Caco-2 (cell line): ENCODE measurements at regions not wholly inside any gene's neighbourhood (a gene's known extent, or its start where the extent isn't known, plus 50 kb on each side); places are given as distances from the start of the nearest gene placed in this dataset.

ENCODE experiments used
- BruUV-seq: library from RNA; stranded (reverse); fragments of 400-500 nt; replicated peaks from 2 replicates; lab custom pipeline; 2021; lab: Mats Ljungman, UMichigan
- CTCF ChIA-PET: fragments of 300-600 bp; sonication (Branson Sonifier 250); formaldehyde crosslinking; loops from one replicate; lab custom pipeline; 2022; ENCODE audit warnings: antibody characterized with exemption; lab: Charles Lee
- POLR2A ChIA-PET: fragments of 300-600 bp; sonication (Branson Sonifier 250); formaldehyde crosslinking; loops from one replicate; lab custom pipeline; 2022; ENCODE audit warnings: antibody characterized with exemption; lab: Charles Lee
- DNase-seq, 2 experiments: peaks; one replicate each; pipeline versions ENCODE4 v3.0.0 to v3.0.0-alpha.2; 2020 to 2022
- H3K27me3 ChIP-seq: replicated peaks from 2 replicates; pipeline ENCODE4 v1.6.0; 2011; ENCODE audit warnings: low read length; ENCODE audit not compliant: control insufficient read depth, insufficient read depth
- H3K36me3 ChIP-seq: 2 replicates; pipeline ENCODE4 v1.5.1; 2011; ENCODE audit warnings: low read length; ENCODE audit not compliant: control insufficient read depth, insufficient read depth
- H3K4me1 ChIP-seq: fragments of 250-450 bp; sonication (Bioruptor Pico); 2 replicates; pipeline ENCODE4 v1.5.1; 2020; ENCODE audit warnings: mild to moderate bottlenecking
- H3K4me3 ChIP-seq: 2 replicates; pipeline ENCODE4 v1.5.1; 2011; ENCODE audit warnings: low read depth, mild to moderate bottlenecking, control low read depth, low read length
- H3K9me3 ChIP-seq: fragments of 250-450 bp; sonication (Bioruptor Pico); 2 replicates; pipeline ENCODE4 v1.5.1; 2020; ENCODE audit warnings: mild to moderate bottlenecking, moderate library complexity
- H3K27ac Mint-ChIP-seq: one replicate; pipeline ENCODE4 v1.8.0; 2022; ENCODE audit warnings: mixed read lengths; ENCODE audit not compliant: unreplicated experiment
- H3K27me3 Mint-ChIP-seq: one replicate; pipeline ENCODE4 v1.8.0; 2022; ENCODE audit warnings: mixed read lengths; ENCODE audit not compliant: insufficient read depth, unreplicated experiment
- H3K36me3 Mint-ChIP-seq: one replicate; pipeline ENCODE4 v1.8.0; 2022; ENCODE audit warnings: mild to moderate bottlenecking, mixed read lengths; ENCODE audit not compliant: insufficient read depth, unreplicated experiment
- H3K4me1 Mint-ChIP-seq: one replicate; pipeline ENCODE4 v1.8.0; 2022; ENCODE audit warnings: low read depth, mixed read lengths; ENCODE audit not compliant: unreplicated experiment
- H3K4me3 Mint-ChIP-seq: one replicate; pipeline ENCODE4 v1.8.0; 2022; ENCODE audit warnings: mild to moderate bottlenecking, moderate library complexity, mixed read lengths; ENCODE audit not compliant: unreplicated experiment
- H3K9me3 Mint-ChIP-seq: one replicate; pipeline ENCODE4 v1.8.0; 2022; ENCODE audit warnings: mixed read lengths; ENCODE audit not compliant: unreplicated experiment
- CTCF ChIP-seq, 2 experiments: fragments of 200-600 bp in 1 of 2; IDR thresholded peaks; 1 replicate in 1 of 2; 2 replicates in 1 of 2; pipeline versions ENCODE4 v1.5.1 to v1.8.0; 2011 to 2022; ENCODE audit warnings: antibody characterized with exemption in 1 of 2, control low read depth in 1 of 2, inconsistent platforms in 1 of 2, low read depth in 1 of 2, low read length in 1 of 2, mild to moderate bottlenecking in 1 of 2, moderate library complexity in 1 of 2; ENCODE audit not compliant: insufficient read depth in 1 of 2, severe bottlenecking in 1 of 2, unreplicated experiment in 1 of 2
- intact Hi-C: fragments of 100-400 bp; cut with micrococcal nuclease; formaldehyde crosslinking; loops from one replicate; pipeline ENCODE4 v1.10.0; 2022; ENCODE audit not compliant: unreplicated experiment

DNA sequence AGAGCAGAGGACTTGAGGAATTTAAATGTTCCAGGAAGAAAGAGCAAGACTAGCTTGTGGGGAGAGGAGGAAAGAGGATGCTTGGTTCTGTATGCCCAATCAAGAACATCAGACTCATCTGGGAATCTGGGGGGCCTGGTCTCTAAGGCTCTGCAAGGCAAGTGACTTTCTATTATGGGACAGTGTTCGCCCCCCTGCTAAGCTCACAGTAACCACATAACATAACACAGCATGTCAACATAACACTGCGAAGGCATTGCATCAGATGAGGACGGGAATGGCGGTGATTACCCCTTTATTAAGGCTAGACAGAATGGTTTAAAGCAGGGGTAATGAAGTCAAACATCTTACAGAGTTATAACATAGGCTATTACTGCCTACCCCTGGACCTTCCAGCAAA is 176.6 kb upstream of the IRX6 start:
- H3K4me3 Mint-ChIP-seq: no peak overlapping the region
- intact Hi-C loops: no loop called here
- H3K27ac Mint-ChIP-seq: no peak overlapping the region
- H3K36me3 Mint-ChIP-seq: no peaks in the 10 kb centered on the region
- Histone ChIP-seq H3K36me3 (no peaks in the 10 kb centered on the region), H3K27me3 (no peaks in the 10 kb centered on the region), H3K4me1 (no peaks in the 10 kb centered on the region), H3K4me3 (no peak overlapping the region), H3K9me3 (no peaks in the 10 kb centered on the region)
- H3K27me3 Mint-ChIP-seq: no peaks in the 10 kb centered on the region
- peaks cover 7% of the 10 kb centered on the region for H3K4me1 Mint-ChIP-seq
- no peak for DNase-seq
- no TSS peak for BruUV-seq
- POLR2A ChIA-PET: no interaction called here
- CTCF ChIA-PET: no interaction called here
- peaks cover 17% of the 10 kb centered on the region for H3K9me3 Mint-ChIP-seq
- no peak for TF ChIP-seq CTCF (IDR thresholded peaks at IDR 0.05; ENCODE audit: insufficient read depth in 1 of 2, low read depth in 1 of 2, low read length in 1 of 2, severe bottlenecking in 1 of 2, unreplicated experiment in 1 of 2)

GRCh38 chr16:55149622-55150021 is 174.4 kb upstream of the IRX6 start:
- Histone ChIP-seq H3K27me3 (no peaks in the 10 kb centered on the region), H3K36me3 (no peaks in the 10 kb centered on the region), H3K4me1 (no peaks in the 10 kb centered on the region), H3K9me3 (no peaks in the 10 kb centered on the region), H3K4me3 (no peak overlapping the region)
- POLR2A ChIA-PET: no interaction called here
- no peak for DNase-seq
- peaks cover 10% of the 10 kb centered on the region for H3K9me3 Mint-ChIP-seq
- no peak overlapping the region for H3K4me3 Mint-ChIP-seq
- no TSS peak for BruUV-seq
- no peaks in the 10 kb centered on the region for H3K36me3 Mint-ChIP-seq
- peaks cover 3% of the 10 kb centered on the region for H3K27me3 Mint-ChIP-seq
- peaks cover 7% of the 10 kb centered on the region for H3K4me1 Mint-ChIP-seq
- no peak for TF ChIP-seq CTCF (IDR thresholded peaks at IDR 0.05; ENCODE audit: insufficient read depth in 1 of 2, low read depth in 1 of 2, low read length in 1 of 2, severe bottlenecking in 1 of 2, unreplicated experiment in 1 of 2)
- no peak overlapping the region for H3K27ac Mint-ChIP-seq
- CTCF ChIA-PET: no interaction called here
- intact Hi-C loops: no loop called here

DNA sequence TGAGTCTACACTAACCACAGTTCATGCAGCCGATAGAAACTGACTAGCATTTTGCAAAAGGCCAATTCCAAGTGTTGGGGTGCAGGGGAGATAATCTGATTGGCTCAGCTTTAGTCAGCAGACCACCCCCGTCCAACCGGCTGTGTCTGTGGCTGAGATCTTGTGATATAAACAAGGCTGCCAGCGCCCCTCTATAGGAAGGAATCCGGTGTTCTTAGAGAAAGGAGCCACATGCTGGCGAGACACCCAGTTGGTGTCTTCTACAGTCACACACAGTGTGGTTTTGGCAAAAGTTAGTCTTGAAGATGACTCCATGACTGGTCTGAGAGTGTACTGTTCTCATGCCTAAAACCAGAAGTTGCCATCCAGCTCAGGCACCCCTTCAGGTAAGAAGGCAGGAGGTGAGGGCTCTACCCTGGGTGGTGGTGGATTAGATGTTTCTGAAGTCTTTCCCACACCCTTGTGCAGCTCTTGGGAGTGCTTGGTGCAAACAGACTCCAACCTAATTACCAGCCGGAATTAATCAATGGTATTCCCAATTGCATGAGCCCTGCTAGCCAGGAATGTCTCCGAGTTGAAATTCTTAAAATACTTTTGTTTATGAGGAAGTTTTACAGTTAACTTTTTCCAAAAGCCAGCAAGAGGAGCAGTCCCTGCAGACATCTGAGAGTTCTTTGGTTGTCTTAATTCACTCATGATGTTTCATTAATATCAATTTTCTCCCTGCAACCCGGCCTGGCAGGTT is 172.3 kb upstream of the IRX6 start:
- Mint-ChIP-seq H3K9me3 (peaks cover 10% of the 10 kb centered on the region), H3K36me3 (no peaks in the 10 kb centered on the region), H3K4me3 (no peak overlapping the region), H3K27ac (no peak overlapping the region), H3K27me3 (peaks cover 3% of the 10 kb centered on the region), H3K4me1 (no peaks in the 10 kb centered on the region)
- intact Hi-C loops: no loop called here
- Histone ChIP-seq H3K9me3 (no peaks in the 10 kb centered on the region), H3K4me1 (no peaks in the 10 kb centered on the region), H3K36me3 (no peaks in the 10 kb centered on the region), H3K27me3 (no peaks in the 10 kb centered on the region), H3K4me3 (no peak overlapping the region)
- DNase-seq: no peak
- TF ChIP-seq CTCF (IDR thresholded peaks at IDR 0.05; ENCODE audit: insufficient read depth in 1 of 2, low read depth in 1 of 2, low read length in 1 of 2, severe bottlenecking in 1 of 2, unreplicated experiment in 1 of 2): no peak
- POLR2A ChIA-PET: no interaction called here
- BruUV-seq: no TSS peak
- CTCF ChIA-PET: no interaction called here
